ENCODE measurements at regions not wholly inside any gene's neighbourhood (a gene's known extent, or its start where the extent isn't known, plus 50 kb on each side); places are given as distances from the start of the nearest gene placed in this dataset.
"Not testable (repeated sequence)": the region's sequence is repeated elsewhere in the genome, so short reads cannot be mapped to it uniquely, and the experiment has no call there.

GRCh38 chr2:59249441-59250306 lies 1008.5 kb upstream of the FANCL start:
- DNase-seq = peak; percentile 11

- no peak for DNase-seq
Observed at GRCh38 chr2:59239146-59239545, 998.0 kb upstream of the FANCL start.

- no peak for DNase-seq
Observed at GRCh38 chr2:59237311-59237710, 996.2 kb upstream of the FANCL start.

- no peak for DNase-seq
Observed at GRCh38 chr2:59236723-59237122, 995.6 kb upstream of the FANCL start.

- no peak for DNase-seq
Observed at GRCh38 chr2:59233920-59234319, 992.8 kb upstream of the FANCL start.

- DNase-seq = no peak
Observed at GRCh38 chr2:59233448-59233847, 992.3 kb upstream of the FANCL start.

- no peak for DNase-seq
Observed at GRCh38 chr2:59232394-59233165, 991.5 kb upstream of the FANCL start.

- not testable (repeated sequence) for DNase-seq
Observed at GRCh38 chr2:59226362-59226761, 985.2 kb upstream of the FANCL start.

GRCh38 chr2:59223742-59224141 lies 982.6 kb upstream of the FANCL start:
- DNase-seq = no peak

- DNase-seq = no peak
Observed at GRCh38 chr2:59217360-59217759, 976.2 kb upstream of the FANCL start.

- DNase-seq = no peak
Observed at GRCh38 chr2:59206361-59206760, 965.2 kb upstream of the FANCL start.

GRCh38 chr2:59204040-59204439 lies 962.9 kb upstream of the FANCL start:
- DNase-seq = no peak

GRCh38 chr2:59196491-59196890 lies 955.4 kb upstream of the FANCL start:
- no peak for DNase-seq

GRCh38 chr2:59195851-59196250 lies 954.7 kb upstream of the FANCL start:
- DNase-seq = no peak

GRCh38 chr2:59191781-59192180 lies 950.7 kb upstream of the FANCL start:
- DNase-seq = no peak

GRCh38 chr2:59190518-59190917 lies 949.4 kb upstream of the FANCL start:
- DNase-seq = no peak

GRCh38 chr2:59184276-59185020 lies 943.3 kb upstream of the FANCL start:
- no peak for DNase-seq

GRCh38 chr2:59183070-59183469 lies 941.9 kb upstream of the FANCL start:
- DNase-seq = no peak

- DNase-seq = peak; percentile 15
Observed at GRCh38 chr2:59182249-59182648, 941.1 kb upstream of the FANCL start.

GRCh38 chr2:59181347-59181746 lies 940.2 kb upstream of the FANCL start:
- DNase-seq = no peak

GRCh38 chr2:59180621-59181020 lies 939.5 kb upstream of the FANCL start:
- DNase-seq = no peak

GRCh38 chr2:59180111-59180510 lies 939.0 kb upstream of the FANCL start:
- no peak for DNase-seq

- peak; percentile 34 for DNase-seq
Observed at GRCh38 chr2:59177748-59178147, 936.6 kb upstream of the FANCL start.
